GM23338 (cell line): ENCODE measurements at regions not wholly inside any gene's neighbourhood (a gene's known extent, or its start where the extent isn't known, plus 50 kb on each side); places are given as distances from the start of the nearest gene placed in this dataset.

Source experiments
- EZH2 ChIP-seq: fragments of 200-600 bp; sonication (generic); IDR thresholded peaks from one replicate; pipeline ENCODE4 v1.8.0; 2017; ENCODE audit warnings: antibody characterized with exemption, mild to moderate bottlenecking, low read depth; ENCODE audit not compliant: unreplicated experiment
- TF ChIP-seq, protein P1 (sequence below), 2 experiments: fragments of 200-600 bp in 1 of 2; sonication (generic) in 1 of 2; conservative IDR thresholded peaks; 2 replicates each; pipeline versions ENCODE4 v1.5.1 to v1.6.1; 2016 to 2017; ENCODE audit warnings: antibody characterized with exemption in 2 of 2, low read depth in 2 of 2, mild to moderate bottlenecking in 2 of 2, moderate library complexity in 1 of 2
- TF ChIP-seq, protein P2 (sequence below): IDR thresholded peaks from one replicate; pipeline ENCODE4 v1.6.1; 2018; ENCODE audit warnings: antibody characterized with exemption; ENCODE audit not compliant: unreplicated experiment

DNA sequence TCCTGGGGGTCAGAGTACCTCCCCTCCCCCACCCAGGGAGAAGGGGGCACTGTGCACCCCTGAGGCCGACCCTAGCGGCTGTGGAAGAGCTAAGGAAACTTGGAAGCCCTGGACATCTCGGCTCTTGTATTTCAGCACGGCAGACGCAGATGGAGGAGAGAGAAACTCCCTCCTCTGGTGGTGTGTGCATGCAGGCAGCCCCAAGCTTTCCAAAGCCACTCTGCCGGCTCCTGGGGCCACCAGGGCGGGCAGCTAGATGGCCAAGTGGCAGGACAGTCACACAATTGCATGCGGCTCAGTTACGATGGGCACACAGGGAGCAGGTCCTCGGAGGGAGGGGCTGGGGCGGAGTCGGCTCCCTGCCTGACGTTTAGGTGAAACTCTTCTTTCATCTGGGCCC is 195.5 kb downstream of the RBFOX3 start:
- TF ChIP-seq EZH2, result no peak
- TF ChIP-seq, protein P1, sequence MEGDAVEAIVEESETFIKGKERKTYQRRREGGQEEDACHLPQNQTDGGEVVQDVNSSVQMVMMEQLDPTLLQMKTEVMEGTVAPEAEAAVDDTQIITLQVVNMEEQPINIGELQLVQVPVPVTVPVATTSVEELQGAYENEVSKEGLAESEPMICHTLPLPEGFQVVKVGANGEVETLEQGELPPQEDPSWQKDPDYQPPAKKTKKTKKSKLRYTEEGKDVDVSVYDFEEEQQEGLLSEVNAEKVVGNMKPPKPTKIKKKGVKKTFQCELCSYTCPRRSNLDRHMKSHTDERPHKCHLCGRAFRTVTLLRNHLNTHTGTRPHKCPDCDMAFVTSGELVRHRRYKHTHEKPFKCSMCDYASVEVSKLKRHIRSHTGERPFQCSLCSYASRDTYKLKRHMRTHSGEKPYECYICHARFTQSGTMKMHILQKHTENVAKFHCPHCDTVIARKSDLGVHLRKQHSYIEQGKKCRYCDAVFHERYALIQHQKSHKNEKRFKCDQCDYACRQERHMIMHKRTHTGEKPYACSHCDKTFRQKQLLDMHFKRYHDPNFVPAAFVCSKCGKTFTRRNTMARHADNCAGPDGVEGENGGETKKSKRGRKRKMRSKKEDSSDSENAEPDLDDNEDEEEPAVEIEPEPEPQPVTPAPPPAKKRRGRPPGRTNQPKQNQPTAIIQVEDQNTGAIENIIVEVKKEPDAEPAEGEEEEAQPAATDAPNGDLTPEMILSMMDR (conservative IDR thresholded peaks at IDR 0.05; ENCODE audit: low read depth in 2 of 2), result no peak
- TF ChIP-seq, protein P2, sequence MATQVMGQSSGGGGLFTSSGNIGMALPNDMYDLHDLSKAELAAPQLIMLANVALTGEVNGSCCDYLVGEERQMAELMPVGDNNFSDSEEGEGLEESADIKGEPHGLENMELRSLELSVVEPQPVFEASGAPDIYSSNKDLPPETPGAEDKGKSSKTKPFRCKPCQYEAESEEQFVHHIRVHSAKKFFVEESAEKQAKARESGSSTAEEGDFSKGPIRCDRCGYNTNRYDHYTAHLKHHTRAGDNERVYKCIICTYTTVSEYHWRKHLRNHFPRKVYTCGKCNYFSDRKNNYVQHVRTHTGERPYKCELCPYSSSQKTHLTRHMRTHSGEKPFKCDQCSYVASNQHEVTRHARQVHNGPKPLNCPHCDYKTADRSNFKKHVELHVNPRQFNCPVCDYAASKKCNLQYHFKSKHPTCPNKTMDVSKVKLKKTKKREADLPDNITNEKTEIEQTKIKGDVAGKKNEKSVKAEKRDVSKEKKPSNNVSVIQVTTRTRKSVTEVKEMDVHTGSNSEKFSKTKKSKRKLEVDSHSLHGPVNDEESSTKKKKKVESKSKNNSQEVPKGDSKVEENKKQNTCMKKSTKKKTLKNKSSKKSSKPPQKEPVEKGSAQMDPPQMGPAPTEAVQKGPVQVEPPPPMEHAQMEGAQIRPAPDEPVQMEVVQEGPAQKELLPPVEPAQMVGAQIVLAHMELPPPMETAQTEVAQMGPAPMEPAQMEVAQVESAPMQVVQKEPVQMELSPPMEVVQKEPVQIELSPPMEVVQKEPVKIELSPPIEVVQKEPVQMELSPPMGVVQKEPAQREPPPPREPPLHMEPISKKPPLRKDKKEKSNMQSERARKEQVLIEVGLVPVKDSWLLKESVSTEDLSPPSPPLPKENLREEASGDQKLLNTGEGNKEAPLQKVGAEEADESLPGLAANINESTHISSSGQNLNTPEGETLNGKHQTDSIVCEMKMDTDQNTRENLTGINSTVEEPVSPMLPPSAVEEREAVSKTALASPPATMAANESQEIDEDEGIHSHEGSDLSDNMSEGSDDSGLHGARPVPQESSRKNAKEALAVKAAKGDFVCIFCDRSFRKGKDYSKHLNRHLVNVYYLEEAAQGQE, result no peak
